ENCODE measurements at regions not wholly inside any gene's neighbourhood (a gene's known extent, or its start where the extent isn't known, plus 50 kb on each side); places are given as distances from the start of the nearest gene placed in this dataset.
A peak's percentile ranks its signal among the peaks of the same experiment; 100 is the strongest.

- DNase-seq: no peak
Measured at GRCh38 chr2:176612036-176612435, 342.8 kb downstream of the MTX2 start.

DNA sequence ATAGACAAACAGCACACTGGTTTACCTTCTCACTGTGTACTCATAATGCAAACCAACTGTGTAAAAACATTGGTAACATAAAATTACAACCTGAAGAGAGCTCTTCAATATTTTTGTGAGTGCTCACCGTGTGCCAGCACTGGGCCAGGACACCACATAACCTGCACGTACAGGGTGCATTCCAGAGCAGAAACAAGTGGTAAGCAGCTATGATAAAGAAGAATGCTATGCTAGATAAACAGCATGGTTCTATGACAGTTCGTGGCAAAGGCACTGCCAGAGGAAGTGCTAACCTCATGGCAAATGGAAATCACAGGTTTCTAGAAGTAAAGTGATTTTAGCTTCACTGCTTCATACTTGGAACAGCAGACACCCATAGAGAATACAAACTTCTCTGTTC is 343.5 kb downstream of the MTX2 start:
- no peak for DNase-seq

DNA sequence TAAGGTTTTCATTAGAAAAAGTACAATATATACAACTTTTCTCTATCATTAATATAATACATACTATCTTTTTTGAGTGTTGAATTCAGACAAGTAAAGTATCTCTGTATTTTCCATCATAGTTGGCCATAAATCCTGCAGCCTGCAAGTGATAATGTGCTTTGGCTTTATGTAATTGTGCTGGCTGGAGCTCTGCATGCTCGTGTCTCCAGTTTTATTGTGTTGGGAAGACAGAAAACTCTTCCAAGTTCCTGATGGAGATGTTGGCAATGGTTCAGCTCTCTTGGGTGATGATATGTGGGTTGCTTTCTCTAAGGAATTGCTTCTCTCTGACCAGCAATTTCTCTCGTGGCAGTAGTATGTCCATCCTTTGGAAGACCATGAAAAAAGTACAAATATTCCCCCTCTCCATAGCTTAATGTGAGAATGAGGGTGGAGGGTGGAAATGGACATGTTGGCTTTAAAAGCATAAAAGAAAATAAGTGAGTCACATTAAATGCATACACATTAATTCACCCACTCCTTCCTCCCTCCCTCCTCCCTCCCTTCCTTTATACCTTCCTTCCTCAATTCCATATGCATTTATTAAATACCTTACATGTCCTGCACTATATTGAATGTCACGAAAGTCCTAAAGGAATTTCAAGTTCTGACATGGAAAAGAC is 344.2 kb downstream of the MTX2 start:
- DNase-seq: peak; percentile 28 to 39

GRCh38 chr2:176614049-176614448 is 344.8 kb downstream of the MTX2 start:
- no peak for DNase-seq

DNA sequence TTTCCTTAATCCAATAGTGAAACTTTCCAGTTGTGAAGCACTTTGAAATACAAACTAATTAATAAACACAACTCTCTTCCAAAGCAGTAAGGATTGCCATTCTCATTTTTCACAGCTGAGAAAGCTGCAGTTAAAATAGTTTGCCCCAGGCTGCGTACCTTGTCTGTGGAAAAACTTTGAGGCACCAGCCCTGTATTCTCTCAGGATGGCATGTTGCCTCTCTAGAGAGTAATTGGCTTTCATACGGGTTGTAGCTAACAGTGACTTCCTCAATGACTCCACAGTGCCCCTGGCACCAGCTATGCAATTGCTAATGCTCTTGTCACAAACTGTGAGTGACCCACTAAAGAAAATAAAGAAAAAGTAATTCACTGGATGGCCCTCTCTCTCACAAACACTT is 345.7 kb downstream of the MTX2 start:
- DNase-seq: no peak

DNA sequence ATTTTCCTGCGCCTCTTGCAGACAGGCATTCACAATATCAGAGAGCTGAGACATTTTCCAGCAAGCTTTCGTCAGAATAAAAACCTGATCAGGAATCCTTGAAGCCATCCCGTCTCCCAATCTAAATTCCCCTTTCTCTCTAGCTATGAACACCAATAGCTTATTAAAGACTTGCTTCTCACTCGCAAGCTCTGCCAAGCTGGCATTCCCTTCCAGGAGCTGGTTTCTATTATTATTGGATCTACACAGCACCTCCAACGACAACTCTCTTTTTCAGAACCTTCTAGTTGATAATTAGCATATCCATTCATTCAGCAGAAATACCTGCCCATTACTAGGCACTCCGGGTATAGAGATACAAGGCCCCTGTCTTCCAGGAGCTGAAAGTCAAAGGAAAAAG is 350.3 kb downstream of the MTX2 start:
- DNase-seq: no peak

GRCh38 chr2:176621350-176621749 is 352.1 kb downstream of the MTX2 start:
- no peak for DNase-seq

- no peak for DNase-seq
Measured at GRCh38 chr2:176622792-176623191, 353.6 kb downstream of the MTX2 start.

- no peak for DNase-seq
Measured at GRCh38 chr2:176626796-176627195, 357.6 kb downstream of the MTX2 start.

DNA sequence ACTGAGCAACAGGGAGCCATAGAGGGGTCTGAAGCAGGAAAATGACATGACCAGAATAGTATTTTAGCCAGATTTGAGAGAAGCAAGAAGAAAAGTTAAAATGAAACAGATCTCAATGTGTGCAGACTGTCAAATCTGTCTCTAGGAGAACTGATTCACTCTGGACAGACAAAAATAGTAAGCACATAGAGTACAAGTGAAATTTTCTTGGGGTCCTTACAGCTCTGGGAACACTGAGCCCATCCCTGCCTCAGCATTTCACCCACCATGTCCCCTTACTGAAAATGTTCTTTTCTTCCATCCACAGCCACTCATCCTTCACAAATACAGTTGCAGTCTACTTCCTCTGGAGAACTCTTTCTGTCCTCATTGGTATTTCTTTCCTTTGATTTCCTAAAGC is 359.2 kb downstream of the MTX2 start:
- no peak for DNase-seq

GRCh38 chr2:176633754-176634153 is 364.5 kb downstream of the MTX2 start:
- DNase-seq: no peak

GRCh38 chr2:176636401-176636800 is 367.2 kb downstream of the MTX2 start:
- no peak for DNase-seq

- DNase-seq: no peak
Measured at GRCh38 chr2:176637142-176637485, 367.9 kb downstream of the MTX2 start.

GRCh38 chr2:176637486-176638166 is 368.4 kb downstream of the MTX2 start:
- no peak for DNase-seq

- peak in 1 of 2 donors; percentile 46 for DNase-seq
Measured at GRCh38 chr2:176638167-176639015, 369.1 kb downstream of the MTX2 start.

- no peak for DNase-seq
Measured at GRCh38 chr2:176639016-176639343, 369.7 kb downstream of the MTX2 start.

DNA sequence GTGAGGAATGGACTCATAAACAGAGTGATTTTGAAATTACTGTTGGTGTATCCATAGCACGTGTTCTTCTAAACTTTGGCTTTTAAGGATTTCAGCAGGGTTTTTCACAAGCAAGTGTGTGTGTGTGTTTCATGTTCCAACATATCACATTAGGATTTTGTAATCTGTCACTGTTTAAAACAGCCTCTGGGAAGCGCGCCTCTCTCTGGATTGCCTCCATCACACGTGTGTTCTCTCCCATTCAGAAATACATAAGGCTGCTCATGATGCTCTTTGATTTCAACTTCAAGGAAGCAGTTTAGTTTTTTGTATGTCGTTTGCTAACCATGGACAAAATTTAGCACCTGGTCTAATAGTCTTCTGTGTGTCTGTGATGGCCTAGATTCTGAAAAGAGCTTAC is 370.4 kb downstream of the MTX2 start:
- DNase-seq: no peak

DNA sequence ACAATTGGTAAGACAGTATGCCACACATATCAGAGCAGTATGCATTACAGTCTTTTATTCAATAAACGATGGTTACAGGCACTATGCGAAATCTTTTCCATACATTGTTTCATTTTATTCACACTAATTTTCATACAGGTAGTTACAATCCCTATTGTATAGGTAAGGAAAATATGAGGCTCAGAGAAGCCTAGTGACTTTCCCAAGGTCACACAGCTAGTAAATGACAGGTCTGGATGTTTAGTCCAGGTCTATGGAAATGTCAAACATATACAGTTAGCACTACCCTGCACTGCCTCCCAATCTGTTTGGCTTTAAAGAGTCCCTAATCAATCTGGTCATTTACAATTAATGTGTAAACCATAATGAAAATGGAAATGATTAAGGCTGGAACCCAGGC is 372.2 kb downstream of the MTX2 start:
- DNase-seq: no peak

GRCh38 chr2:176642074-176642473 is 372.8 kb downstream of the MTX2 start:
- no peak for DNase-seq

- no peak for DNase-seq
Measured at GRCh38 chr2:176643646-176644045, 374.4 kb downstream of the MTX2 start.

DNA sequence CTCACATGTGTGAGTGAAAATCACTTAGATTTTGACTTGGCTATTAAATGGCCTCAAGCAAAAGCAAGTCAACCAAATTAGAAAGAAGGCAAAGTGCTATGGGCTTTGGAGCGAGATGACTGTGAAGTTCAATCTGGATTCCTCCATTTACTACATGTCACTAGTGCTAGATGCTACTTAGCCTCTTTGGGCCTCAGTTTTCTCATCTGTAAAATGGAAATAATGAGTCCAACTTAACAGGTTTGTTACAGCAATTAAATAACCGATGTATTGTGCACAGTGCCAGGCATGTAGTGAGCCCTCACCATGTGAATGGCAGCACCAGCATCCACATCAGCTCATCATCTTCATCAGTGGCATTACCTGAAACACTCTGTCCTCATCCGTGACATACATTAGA is 376.3 kb downstream of the MTX2 start:
- DNase-seq: no peak

DNA sequence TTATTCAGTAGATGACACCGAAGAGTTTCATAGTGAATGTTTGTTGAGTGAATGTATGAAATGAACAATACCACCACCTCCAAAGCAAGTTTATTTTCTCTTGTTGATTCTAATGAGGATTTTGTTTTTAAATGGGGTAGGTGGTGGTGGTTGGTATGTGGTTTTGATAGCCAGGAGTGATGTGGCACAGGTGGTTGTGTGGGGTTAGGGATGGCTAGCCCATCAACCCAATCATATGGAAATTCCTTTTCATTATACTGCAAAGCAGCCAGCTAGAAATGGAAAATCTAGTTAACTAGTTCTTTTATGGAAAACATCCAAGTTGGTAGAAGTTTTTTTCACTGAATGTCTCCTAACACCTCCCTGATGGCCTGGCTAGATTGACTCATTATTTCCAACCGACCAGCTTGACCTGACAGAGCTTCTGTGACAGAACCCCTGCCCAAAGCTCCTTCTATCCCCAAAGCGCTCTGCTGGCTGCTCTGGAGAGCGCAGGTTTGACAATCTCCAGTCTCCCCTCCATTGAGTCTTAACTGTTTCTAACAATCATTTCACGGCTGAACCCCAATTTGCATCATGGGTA is 376.9 kb downstream of the MTX2 start:
- DNase-seq: no peak
